Astrocyte of the cerebellum (primary cell): ENCODE measurements at regions not wholly inside any gene's neighbourhood (a gene's known extent, or its start where the extent isn't known, plus 50 kb on each side); places are given as distances from the start of the nearest gene placed in this dataset.

Source experiments
- DNase-seq: peaks from one replicate; pipeline ENCODE4 v3.0.0-alpha.2; 2011; ENCODE audit warnings: low read depth
- H3K4me3 ChIP-seq: 2 replicates; pipeline ENCODE4 v1.5.1; 2011; ENCODE audit warnings: mild to moderate bottlenecking, low read depth, low read length, moderate library complexity
- CTCF ChIP-seq: IDR thresholded peaks from 2 replicates; pipeline ENCODE4 v1.5.1; 2012; ENCODE audit warnings: low read length, low read depth, moderate library complexity, mild to moderate bottlenecking; ENCODE audit errors: missing control alignments
- in situ Hi-C: cut with HindIII; loops from 2 replicates; pipeline ENCODE4 v1.10.0; 2017; ENCODE audit warnings: low sequenced_read_pairs

- DNase-seq = peak; percentile 57
- in situ Hi-C loops = no loop called here
- H3K4me3 ChIP-seq = no peak overlapping the region
- no peak for TF ChIP-seq CTCF
These were observed 234.5 kb downstream of the IPO8 start for GRCh38 chr12:30461026-30461615.

- DNase-seq = no peak
- TF ChIP-seq CTCF = no peak
- H3K4me3 ChIP-seq = no peak overlapping the region
- in situ Hi-C loops = no loop called here
These were observed 237.2 kb downstream of the IPO8 start for GRCh38 chr12:30458453-30458852.

GRCh38 chr12:30457621-30458289 is 237.9 kb downstream of the IPO8 start:
- in situ Hi-C loops = no loop called here
- TF ChIP-seq CTCF = peak; percentile 44
- no peak overlapping the region for H3K4me3 ChIP-seq
- peak; percentile 23 for DNase-seq

- H3K4me3 ChIP-seq = no peak overlapping the region
- in situ Hi-C loops = no loop called here
- TF ChIP-seq CTCF = no peak
- DNase-seq = no peak
These were observed 244.8 kb downstream of the IPO8 start for GRCh38 chr12:30450872-30451271.

GRCh38 chr12:30450226-30450625 is 245.4 kb downstream of the IPO8 start:
- no peak for DNase-seq
- H3K4me3 ChIP-seq = no peak overlapping the region
- in situ Hi-C loops = no loop called here
- TF ChIP-seq CTCF = no peak

DNA sequence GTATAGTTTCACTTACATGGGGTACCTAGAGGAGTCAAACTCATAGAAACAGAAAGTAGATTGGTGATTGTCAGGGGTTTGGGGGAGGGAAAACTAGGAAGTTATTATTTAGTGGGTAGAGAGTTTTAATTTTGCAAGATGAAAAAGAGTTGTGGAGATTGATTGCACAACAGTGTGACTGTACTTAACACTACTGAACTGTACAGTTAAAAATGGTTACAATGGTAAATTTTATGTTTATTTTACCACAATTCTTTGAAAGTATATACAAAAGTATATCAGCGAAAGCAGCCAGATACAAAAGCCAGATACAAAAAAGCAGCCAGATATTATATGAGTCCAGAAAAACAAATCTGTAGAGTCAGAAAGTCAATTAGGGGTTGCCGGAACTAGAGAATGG is 247.6 kb downstream of the IPO8 start:
- H3K4me3 ChIP-seq = no peak overlapping the region
- in situ Hi-C loops = no loop called here
- DNase-seq = no peak
- TF ChIP-seq CTCF = no peak
